GM11168 (cell line): ENCODE measurements at regions not wholly inside any gene's neighbourhood (a gene's known extent, or its start where the extent isn't known, plus 50 kb on each side); places are given as distances from the start of the nearest gene placed in this dataset.
"Not testable (repeated sequence)": the region's sequence is repeated elsewhere in the genome, so short reads cannot be mapped to it uniquely, and the experiment has no call there.

Source experiments
- in situ Hi-C: fragments of 300-500 bp; cut with MboI; formaldehyde crosslinking; loops from one replicate; pipeline ENCODE4 v1.12.0; 2022; ENCODE audit warnings: low sequenced_read_pairs; ENCODE audit not compliant: unreplicated experiment

DNA sequence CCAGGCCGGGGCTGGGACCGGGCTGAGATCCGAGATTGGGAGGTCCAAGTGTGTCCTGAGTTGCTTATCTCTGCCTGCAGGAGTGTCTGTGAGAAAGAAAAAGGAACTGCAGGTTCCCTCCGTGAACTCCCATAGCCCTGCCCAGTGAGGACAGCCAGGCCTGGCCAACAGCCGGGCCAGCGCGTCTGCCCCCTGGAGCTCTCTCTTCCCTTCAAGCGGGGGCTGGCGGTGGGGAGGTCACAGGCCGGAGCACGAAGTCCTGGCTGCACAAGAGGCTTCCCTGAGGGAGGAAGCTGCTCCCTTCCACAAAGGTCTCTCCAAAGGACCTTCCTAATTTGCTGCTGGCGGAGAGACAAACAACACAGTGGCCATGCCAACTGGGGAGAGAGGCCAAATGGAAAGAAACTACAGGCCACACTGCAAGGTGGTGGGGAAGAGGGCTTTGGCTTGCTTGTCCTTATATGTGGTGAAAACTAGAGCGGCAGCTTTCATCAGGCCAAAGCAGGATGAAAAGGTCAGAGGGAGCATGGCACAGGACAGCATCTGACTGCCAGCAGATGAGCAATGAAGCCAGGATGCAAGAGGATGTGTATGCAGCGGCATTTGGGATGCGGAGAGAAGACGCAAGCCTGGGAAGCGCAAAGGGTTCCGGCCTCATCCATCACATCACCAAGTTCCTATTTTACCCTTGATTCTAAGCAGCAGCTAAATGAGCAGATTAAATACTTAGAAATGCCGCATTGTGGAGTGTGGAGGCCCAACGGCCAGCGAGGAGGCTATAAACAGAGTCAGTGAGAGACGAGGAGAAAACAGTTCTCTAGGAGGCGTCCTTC lies 260.0 kb downstream of the ERMARD start:
- in situ Hi-C loops = no loop called here

DNA sequence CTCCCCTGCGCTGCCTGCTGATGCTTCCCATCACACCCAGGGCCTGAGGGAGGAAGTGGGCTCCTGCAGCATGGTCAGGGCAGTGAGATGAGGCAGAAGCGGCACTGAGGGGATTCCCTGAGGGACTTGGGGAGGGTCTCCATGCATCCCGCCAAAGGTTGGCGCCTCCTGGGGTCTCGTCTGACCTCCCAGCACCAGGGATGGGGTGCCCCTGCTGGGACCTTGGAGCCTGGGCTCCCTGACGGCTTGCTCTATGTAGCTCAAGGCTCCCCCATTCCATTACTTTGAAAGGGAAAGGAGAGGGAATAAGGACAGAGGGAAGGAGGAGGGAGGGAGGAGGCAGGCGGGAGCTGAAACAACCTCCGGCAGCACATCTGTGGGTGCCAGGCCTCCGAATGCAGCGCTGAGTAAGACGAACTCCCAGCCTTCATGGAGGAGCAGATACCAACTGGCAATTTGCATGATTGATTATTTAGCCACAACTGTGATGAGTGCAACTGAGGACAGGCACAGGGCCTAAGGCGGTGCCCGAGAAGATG lies 259.3 kb downstream of the ERMARD start:
- in situ Hi-C loops = no loop called here

DNA sequence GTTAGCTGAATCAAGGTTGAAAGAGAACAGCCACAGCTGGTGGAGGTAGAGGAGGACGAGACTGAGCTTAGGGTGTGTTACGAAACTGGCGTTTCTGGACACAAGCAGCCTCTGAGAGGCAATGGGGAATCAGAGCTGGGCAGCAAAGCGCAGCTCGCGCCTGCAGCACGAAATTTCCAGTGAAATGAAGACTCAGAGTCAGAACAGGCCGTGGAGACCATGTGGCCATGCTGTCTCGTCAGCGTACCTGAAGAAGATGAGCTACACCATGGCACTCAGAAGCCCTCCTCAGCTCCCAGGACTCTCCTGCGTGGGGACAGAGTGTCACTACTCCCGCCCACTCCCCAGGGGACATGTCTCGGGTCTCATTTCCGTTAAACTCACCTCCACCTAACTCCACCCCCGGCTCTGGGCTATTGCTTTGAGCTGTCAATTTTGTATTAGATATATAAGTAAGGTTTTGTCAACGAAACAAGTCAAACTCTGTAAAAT lies 256.9 kb downstream of the ERMARD start:
- in situ Hi-C loops = no loop called here

DNA sequence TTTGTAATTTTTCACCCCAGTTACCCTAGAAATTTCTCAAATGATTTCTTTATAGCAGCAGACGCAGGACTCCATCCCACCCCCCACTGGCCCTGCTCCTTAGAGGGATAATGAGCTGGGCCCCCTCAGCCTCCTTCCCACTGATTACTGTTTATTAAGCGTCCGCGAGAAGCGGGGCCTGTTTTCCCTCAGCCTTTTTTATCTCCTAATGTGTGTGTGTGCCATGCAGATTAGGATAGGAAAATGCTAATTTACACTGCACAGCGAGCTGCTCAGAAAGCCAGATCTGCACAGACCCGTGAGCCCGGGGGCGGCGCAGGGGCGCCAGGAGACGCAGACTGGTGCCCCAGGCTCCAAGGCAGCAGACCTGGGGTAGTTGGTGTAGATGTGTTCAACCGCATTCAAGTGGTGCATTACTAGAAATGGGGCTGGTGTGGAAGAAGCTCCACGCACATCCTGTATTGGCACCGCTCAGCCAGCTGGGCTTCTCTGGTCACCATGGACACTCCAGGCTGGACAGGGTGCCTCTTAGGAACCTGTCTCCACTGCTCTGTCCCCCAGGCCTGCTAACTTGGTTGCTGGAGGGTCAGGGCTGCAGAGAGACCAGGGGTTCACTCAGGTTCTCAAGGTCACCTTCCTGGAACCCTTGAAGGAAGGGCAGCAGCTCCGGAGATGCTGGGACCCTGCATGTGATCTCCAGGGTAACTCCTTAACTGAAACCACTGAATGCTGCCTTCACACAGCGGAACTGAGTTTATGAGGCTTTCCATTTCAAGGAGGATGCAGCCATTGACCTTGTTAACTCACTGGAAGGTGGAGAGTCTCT lies 256.3 kb downstream of the ERMARD start:
- in situ Hi-C loops = no loop called here

DNA sequence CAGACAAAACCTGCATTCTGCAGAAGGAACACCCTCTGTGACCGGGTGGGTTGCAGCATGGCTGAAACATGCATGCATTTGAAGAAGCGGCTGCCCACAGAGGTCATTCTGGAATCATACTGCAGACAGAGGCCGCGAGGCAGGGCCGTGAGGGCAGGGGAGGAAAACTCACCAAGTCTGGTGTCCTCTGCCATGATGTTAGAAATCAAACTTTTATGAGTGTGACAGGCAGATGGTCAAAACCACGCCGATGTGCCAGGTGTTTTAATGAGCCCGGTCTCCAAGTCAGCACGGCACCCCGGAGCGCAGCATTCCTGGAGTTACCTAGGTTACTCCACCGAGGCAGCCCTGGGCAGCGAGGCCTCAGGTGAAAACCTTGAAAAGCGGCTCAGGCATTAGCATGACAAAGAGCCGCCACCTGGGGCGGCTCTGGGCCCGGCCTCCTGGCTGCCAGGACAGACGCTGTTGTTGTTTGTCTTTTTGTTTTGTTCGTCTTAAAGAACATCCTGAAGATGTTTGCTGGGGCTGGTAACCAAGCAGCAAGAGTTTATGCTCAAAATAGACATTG lies 255.6 kb downstream of the ERMARD start:
- in situ Hi-C loops = no loop called here

DNA sequence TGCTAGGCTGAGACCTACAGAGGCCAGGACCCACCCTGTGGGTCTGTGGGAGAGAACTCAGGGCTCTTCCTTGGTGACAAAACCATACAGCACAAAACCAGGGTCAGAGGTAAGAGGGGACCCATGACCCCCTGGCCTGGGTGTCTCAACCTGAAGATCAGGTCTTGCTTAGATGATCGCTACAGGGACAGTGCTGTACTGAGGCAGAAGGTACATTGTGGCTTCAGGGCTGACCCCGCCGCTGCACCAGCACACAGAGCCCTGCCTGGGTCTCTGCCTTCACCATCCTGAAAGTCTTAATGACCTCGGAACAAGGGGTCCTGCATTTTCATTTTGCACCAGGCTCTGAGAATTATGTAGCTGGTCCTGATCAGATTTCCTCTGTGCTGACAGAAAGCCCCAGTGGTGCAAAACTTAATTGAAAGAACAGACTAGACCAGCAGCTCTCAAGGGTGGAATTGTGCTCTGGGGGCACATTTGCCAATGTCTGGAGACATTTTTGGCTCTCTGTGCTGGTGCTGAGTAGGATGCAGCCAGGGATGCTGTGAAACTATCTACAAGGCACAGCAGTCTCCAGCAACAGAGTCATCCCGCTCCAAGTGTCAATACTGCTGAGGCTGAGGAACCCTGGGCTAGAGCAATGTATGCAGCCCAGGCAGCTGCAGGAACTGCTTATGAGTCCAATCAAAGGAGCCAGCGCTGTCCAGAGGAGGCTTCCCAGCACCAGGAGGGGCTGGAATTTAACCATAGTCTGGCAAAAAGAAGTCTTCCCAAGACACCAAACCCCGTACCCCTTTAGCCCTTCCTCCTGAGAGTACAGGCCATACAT lies 254.9 kb downstream of the ERMARD start:
- in situ Hi-C loops = no loop called here

DNA sequence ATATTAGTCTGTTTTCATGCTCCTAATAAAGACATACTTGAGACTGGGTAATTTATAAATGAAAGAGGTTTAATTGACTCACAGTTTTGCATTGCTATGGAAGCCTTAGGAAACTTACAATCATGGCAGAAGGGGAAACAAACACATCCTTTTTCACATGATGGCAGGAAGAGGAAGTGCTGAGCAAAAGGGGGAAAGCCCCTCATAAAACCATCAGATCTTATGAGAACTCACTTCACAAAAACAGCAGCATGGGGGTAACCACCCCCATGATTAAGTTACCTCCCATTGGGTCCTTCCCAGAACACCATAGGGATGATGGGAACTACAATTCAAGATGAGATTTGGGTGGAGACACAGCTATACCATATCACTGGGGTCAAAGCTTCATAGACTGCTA lies 254.2 kb downstream of the ERMARD start:
- in situ Hi-C loops = no loop called here

DNA sequence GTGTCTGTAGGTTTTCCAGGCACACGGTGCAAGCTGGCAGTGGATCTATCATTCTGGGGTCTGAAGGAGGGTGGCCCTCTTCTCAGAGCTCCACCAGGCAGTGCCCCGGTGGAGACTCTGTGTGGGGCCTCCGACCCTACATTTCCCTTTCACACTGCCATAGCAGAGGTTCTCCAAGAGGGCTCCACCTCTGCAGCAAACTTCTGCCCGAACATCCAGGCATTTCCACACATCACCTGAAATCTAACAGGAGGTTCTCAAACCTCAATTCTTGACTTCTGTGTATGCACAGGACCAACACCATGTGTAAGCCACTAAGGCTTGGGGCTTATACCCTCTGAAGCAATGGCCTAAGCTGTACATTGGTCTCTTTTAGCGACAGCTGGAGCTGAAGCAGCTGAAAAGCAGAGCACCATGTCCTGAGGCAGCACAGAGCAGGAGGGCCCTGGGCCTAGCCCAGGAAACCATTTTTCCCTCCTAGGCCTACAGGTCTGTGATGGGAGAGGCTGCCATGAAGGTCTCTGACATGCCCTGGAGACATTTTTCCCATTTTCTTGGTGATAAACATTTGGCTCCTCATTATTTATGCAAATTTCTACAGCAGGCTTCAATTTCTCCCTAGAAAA lies 253.3 kb downstream of the ERMARD start:
- in situ Hi-C loops = no loop called here

DNA sequence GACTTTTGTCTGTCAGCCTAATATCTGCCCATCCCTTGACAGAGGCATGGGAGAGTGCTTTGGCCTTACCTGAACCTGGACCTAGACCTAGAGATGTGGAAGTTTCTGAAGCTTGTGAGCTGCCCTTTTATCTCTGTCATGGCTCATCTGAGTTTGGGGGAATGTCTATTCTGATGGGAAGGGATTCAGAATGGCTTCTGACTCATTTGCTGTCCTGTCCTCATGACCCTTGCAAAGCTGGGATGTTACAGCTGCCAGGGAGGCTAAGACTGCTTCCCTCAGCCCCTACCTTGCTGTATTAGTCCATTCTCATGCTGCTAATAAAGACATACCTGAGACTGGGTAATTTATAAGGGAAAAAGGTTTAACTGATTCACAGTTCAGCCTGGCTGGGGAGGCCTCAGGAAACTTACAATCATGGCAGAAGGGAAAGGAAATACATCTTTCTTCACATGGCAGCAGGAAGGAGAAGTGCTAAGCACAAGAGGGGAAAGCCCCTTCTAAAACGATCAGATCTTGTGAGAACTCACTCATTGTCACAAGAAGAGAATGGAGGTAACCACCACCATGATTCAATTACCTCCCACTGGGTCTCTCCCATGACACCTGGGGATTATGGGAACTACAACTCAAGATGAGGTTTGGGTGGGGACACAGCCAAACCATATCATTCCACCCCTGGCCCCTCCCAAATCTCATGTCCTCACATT lies 252.2 kb downstream of the ERMARD start:
- in situ Hi-C loops = no loop called here

DNA sequence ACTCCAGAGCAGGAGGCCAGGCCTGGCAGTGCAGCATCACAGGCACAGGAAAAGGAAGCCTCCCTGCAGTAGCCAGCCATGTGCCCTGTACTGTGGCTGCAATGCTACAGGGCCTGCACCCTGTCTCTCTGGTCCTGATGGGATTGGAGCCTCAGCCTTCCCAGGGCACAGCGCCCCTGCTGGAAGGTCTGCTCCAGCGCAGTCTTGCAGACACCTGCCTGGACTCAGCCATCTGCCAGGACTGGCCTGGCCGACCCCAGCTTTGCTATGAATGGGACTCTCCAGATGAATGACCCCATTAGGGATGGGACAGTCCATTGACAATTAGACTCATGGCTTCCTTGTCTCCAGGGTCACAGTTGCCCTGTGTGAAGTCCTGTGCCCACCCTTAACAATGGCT lies 251.6 kb downstream of the ERMARD start:
- in situ Hi-C loops = no loop called here

DNA sequence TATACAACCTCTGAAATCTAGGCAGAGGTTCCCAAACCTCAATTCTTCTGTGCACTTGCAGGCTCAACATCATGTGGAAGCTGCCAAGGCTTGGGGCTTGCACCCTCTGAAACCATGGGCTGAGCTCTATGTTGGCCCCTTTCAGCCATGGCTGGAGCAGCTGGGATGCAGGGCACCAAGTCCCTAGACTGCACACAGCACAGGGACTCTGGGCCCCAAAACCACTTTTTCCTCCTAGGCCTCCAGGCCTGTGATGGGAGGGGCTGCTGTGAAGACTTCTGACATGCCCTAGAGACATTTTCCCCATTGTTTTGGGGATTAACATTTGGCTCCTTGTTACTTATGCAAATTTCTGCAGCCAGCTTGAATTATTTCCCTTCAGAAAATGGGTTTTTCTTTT lies 250.4 kb downstream of the ERMARD start:
- in situ Hi-C loops = not testable (repeated sequence)

DNA sequence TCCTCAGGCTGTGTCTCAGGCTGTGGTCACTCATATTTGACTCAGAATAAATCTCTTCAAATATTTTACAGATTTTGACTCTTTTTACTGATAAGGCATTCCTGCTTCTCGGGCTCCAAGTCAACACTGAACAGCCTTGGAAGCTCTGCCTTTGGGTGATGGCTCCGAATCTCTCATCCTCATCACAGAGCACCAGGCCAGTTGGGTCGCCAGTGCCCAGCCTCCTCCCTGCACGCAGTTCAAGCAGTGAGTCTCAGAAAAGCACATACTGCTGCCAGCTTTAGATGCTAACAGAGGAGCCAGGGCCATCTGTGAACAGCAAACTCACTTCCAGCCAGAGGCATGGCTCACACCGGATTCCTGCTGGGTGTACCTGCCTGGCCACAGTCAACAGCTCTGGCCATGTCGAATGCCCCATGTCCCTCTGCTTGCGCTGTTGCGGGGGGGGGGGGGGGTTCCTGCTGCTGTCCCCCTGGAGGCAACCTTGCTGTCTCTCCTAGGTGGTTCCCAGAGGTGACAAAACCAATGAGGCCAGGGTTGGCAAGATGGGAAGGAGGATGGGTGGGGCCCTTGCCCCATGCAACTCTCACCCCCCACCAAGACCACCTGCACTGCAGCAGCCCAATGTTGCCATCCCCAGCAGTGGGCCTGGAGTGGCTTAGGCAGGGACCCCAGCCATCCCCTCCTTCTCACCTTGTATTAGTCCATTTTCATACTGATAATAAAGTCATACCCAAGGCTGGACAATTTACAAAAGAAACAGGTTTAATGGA lies 248.8 kb downstream of the ERMARD start:
- in situ Hi-C loops = no loop called here

DNA sequence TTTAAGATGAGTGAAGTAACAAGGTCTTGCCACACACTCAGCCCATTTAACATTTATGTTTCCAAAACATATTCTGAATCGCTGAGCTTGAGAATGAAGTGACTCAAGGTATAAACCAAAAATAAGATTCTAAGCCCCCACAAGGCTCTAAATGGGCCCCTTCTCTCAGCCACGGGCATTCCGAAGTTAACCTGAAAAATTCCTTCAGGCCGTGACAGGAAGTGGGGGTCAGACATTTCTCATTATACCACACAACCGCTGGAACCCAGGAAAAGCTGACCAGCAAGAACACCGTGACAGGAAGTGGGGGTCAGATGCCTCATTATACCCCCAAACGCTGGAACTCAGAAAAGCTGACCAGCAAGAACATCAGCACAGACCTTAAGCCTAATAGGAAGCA lies 247.9 kb downstream of the ERMARD start:
- in situ Hi-C loops = no loop called here

DNA sequence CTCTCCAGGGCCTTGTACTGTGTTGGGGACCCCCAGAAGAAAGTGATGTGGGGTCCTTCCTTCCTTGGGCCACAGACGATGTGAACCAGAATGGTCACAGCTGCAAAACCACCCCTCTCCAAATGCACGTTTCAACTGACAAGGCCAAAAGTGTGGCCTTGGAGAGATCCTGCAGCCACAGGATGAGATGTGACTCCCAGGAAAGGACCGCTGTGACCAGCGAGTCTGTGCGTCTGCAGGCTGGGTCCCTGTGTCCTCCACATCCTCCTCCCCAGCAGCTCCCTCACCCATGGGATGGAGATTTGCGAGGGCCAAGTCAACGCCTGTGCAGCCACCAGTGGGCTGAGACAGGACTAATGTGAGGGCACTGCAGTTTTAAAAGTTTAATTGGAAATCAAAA lies 247.0 kb downstream of the ERMARD start:
- in situ Hi-C loops = no loop called here

DNA sequence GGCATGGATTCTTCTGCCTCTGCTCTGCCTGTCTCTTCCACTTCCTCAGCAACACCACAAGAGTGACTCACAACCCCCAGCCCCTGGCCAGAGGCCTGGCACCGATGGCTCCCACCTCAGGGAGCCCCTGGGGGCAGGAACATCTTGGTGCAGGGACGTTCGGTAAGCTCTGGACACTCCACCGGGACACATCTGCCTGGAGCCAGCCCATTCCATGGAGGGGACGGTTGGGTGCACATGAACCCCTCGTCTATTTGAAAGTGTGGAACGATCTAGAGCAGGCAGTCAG lies 246.5 kb downstream of the ERMARD start:
- in situ Hi-C loops = no loop called here

DNA sequence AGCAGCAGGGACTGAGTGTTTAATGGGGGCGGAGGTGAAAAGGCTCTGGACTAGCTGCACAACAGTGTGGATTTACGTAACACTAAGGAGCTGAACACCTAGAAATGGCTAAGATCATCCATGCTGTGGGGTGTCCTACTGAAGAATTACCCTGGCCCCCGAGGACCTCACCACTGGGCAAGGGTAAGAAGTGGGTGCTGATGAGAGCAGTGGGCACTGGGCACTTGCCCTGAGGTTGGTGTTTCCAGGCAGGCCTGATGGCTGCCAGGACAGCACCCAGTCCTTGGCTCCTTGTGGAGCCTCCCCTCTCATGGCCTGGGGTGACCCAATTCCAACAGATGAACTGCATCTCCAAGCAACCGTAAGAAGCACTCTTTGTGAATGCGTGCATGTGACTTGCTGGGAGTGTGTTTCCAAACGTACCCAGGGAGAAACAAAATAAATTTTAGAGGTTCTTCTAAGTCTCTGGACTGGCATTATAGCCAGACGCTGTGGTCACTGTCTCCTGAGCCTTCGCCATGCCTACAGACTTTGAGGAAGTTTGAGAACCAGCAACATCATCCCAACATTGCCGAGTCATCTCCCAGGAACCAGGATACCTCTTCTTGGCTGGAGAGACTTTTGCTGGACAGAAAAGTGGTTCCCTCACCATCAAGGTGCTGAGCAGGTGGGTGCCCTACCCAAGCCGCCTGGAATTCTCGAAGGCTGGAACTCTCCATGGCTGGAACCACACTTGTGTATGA lies 245.9 kb downstream of the ERMARD start:
- in situ Hi-C loops = no loop called here

DNA sequence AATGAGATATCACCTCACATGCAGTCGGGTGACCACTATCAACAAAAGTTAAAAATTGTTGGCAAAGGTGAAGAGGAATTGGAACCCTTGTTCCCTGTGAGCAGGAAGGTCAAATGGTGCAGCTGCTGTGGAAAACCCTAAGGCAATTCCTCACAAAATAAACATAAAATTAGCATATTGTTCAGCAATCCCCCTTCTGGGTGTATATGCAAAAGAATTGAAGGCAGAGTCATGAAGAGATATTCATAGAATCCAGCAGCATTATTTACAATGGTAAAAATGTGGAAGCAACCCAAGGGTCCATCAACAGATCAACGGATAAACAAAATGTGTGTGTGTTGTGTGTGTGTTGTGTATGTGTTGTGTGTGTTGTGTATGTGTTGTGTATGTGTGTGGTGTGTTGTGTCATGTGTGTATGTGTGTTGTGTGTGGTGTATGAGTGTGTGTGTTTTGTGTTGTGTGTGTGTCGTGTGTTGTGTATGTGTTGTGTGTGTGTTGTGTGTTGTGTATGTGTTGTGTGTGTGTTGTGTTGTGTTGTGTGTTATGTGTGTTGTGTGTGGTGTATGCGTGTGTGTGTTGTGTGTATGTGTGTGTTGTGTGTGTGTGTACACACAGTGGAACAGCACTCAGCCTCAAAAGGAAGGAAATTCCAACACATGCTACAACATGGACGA lies 245.1 kb downstream of the ERMARD start:
- in situ Hi-C loops = no loop called here
